ENCODE measurements at regions not wholly inside any gene's neighbourhood (a gene's known extent, or its start where the extent isn't known, plus 50 kb on each side); places are given as distances from the start of the nearest gene placed in this dataset.
A peak's percentile ranks its signal among the peaks of the same experiment; 100 is the strongest.

DNA sequence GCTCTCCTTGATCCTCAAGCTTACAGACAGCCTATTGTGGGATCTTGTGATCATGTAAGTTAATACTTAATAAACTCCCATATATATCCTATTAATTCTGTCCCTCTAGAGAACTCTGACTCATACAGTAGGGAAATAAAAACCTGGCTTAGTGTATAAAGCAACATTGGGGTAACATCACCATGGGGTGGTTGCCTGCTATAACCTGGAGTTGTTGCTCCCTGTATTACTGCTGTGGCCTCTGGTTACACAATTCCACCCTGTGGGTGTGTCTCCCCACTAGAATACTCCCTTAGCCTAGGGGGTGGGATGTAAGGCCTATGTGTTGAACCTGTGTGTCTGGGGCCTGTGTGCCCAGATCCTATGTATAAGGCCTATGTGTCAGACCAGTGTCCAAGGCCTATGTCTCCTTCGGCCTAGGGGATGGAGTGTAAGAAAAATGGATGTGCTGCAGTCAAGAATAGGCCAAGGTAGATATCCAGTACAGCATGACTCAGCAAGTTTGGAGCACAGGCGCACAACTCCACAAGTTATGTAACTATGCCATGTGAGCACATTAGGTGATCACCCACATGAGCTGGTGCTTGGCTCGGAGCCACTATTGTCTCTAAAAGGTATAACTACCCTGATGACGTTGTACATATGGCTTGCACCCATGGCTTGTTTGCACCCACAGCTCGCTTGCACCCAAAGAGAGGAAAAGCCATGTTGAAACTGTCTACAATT, 96.8 kb upstream of the C1orf21 start:
- H3K27me3 ChIP-seq (ENCODE audit: control insufficient read depth, insufficient read depth, low read length), result no peaks in the 10 kb centered on the region
- TF ChIP-seq, protein P1, sequence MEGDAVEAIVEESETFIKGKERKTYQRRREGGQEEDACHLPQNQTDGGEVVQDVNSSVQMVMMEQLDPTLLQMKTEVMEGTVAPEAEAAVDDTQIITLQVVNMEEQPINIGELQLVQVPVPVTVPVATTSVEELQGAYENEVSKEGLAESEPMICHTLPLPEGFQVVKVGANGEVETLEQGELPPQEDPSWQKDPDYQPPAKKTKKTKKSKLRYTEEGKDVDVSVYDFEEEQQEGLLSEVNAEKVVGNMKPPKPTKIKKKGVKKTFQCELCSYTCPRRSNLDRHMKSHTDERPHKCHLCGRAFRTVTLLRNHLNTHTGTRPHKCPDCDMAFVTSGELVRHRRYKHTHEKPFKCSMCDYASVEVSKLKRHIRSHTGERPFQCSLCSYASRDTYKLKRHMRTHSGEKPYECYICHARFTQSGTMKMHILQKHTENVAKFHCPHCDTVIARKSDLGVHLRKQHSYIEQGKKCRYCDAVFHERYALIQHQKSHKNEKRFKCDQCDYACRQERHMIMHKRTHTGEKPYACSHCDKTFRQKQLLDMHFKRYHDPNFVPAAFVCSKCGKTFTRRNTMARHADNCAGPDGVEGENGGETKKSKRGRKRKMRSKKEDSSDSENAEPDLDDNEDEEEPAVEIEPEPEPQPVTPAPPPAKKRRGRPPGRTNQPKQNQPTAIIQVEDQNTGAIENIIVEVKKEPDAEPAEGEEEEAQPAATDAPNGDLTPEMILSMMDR (IDR thresholded peaks at IDR 0.05; ENCODE audit: insufficient read depth, low read length, severe bottlenecking), result no peak
- no peaks in the 10 kb centered on the region for H3K36me3 ChIP-seq (ENCODE audit: control insufficient read depth, insufficient read depth, low read length)
- H3K4me3 ChIP-seq (ENCODE audit: low read depth, low read length), result no peak overlapping the region
- FAIRE-seq (peak; percentile 58), DNase-seq (ENCODE audit: low read depth) (peak; percentile 75)

DNA sequence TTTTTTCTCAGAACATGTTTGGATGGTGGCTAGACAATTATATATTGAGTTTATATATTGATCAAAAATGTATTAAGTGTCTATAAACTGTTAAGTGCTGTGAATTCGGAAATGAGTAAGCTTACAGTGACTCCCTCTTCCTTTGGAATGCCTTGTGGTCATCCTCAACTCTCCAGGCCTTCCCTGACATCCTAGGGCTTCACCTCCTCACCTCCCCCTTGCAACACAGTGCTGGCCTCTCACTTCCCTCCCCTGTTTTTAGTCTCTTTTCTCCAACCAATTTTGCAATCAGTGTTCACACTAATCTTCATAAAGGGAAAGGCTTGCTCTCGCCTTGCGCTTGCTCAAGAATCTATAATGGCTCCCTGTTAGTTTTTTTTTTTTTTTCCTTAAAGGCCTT, 95.1 kb upstream of the C1orf21 start:
- no peak overlapping the region for H3K4me3 ChIP-seq (ENCODE audit: low read depth, low read length)
- no peaks in the 10 kb centered on the region for H3K27me3 ChIP-seq (ENCODE audit: control insufficient read depth, insufficient read depth, low read length)
- FAIRE-seq, result no peak
- DNase-seq (ENCODE audit: low read depth), result no peak
- TF ChIP-seq, protein P1 (IDR thresholded peaks at IDR 0.05; ENCODE audit: insufficient read depth, low read length, severe bottlenecking), result no peak
- H3K36me3 ChIP-seq (ENCODE audit: control insufficient read depth, insufficient read depth, low read length), result no peaks in the 10 kb centered on the region

DNA sequence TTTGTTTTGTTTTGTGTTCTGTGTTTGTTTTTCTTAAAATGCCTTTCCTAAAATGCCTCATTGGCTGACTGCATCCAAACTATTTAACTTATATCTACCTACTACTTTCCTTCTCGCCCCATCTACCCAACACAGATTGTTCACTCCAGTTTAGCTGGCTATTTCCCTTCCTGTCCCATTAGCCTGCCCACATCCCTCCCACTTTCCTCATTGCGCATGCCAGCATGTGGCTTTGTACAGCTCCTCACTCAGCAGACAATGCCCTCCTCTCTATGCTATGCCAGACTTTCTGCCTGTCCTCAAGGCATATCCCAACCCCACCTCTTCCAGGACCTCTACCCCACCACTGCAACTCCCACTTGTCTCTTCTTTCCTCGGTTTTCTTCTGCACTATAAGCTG, 94.7 kb upstream of the C1orf21 start:
- TF ChIP-seq, protein P1 (IDR thresholded peaks at IDR 0.05; ENCODE audit: insufficient read depth, low read length, severe bottlenecking), result no peak
- no peaks in the 10 kb centered on the region for H3K27me3 ChIP-seq (ENCODE audit: control insufficient read depth, insufficient read depth, low read length)
- DNase-seq (ENCODE audit: low read depth), result no peak
- H3K36me3 ChIP-seq (ENCODE audit: control insufficient read depth, insufficient read depth, low read length), result no peaks in the 10 kb centered on the region
- no peak for FAIRE-seq
- H3K4me3 ChIP-seq (ENCODE audit: low read depth, low read length), result no peak overlapping the region

DNA sequence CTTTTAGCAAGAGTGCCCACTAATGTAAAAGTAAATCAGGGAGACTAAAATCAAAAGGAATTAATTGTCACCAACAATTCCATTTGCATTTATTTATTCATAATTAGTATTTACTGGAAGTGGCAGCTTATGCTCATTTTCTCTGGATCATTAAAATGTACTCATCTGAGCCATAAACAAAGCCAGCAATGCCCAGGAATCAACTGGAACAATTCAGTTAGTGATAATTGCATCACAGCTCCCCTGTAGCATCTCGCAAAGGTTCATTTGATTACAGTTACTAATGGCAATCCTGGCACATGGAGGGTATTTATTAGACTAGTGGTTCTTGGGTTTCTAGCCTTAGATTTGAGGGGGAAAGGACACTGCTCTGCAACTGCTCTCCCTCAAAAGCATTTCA, 92.7 kb upstream of the C1orf21 start:
- TF ChIP-seq, protein P1 (IDR thresholded peaks at IDR 0.05; ENCODE audit: insufficient read depth, low read length, severe bottlenecking), result no peak
- H3K4me3 ChIP-seq (ENCODE audit: low read depth, low read length), result no peak overlapping the region
- H3K36me3 ChIP-seq (ENCODE audit: control insufficient read depth, insufficient read depth, low read length), result no peaks in the 10 kb centered on the region
- DNase-seq (ENCODE audit: low read depth), result no peak
- no peaks in the 10 kb centered on the region for H3K27me3 ChIP-seq (ENCODE audit: control insufficient read depth, insufficient read depth, low read length)
- no peak for FAIRE-seq

DNA sequence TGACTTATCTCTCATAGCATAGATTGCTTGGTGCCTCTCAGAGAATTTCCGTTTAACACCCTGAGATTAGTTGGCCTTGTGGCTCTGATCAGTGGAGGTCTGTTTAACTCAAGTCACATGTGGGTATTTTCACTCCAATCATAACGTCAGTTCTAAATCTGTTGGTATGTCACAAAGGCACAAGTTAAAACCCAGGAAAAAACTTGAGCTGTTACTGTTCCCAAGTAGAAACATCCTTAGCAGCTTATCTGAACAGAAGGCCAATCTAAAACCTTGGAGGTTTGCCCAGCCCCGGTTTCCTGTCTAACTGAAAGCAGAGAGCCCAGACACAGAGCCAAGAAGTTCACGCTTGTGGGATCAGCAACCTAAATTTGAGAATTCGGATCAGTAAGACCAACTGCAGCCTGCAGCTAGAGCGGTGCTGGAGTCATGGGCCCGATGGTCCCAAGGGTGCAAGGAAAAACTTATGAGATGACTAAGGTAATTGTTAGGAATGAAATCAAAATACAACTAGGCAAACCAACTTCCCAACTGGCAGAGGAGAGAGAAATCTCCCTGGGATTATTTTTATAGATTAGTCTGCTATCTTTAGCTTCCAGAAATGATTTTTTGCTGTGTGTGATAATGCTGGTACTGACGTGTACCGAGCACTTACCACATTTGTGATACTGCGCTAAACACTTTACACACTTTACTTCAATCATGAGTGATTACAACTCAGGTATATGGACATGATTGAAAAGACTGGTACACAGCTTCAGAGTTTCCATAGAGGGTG, 90.2 kb upstream of the C1orf21 start:
- Histone ChIP-seq H3K27me3 (ENCODE audit: control insufficient read depth, insufficient read depth, low read length) (no peaks in the 10 kb centered on the region), H3K4me3 (ENCODE audit: low read depth, low read length) (no peak overlapping the region), H3K36me3 (ENCODE audit: control insufficient read depth, insufficient read depth, low read length) (no peaks in the 10 kb centered on the region)
- no peak for FAIRE-seq
- peak; percentile 11 for DNase-seq (ENCODE audit: low read depth)
- TF ChIP-seq, protein P1 (IDR thresholded peaks at IDR 0.05; ENCODE audit: insufficient read depth, low read length, severe bottlenecking), result no peak
